Activated CD4-positive, alpha-beta memory T cell treated with anti-CD3 and anti-CD28 coated beads, Interleukin-2, amount 10 ng/mL, durations not matched to agents 7 days and 5 days (primary cell): ENCODE measurements at regions not wholly inside any gene's neighbourhood (a gene's known extent, or its start where the extent isn't known, plus 50 kb on each side); places are given as distances from the start of the nearest gene placed in this dataset.

ENCODE experiments used
- CTCF ChIA-PET: fragments of 350-600 bp; sonication (Branson Sonifier 250); formaldehyde crosslinking; loops from one replicate; lab custom pipeline; 2021; ENCODE audit warnings: antibody characterized with exemption, inconsistent platforms; lab: Charles Lee
- POLR2A ChIA-PET: fragments of 350-600 bp; sonication (Branson Sonifier 250); formaldehyde crosslinking; loops from one replicate; lab custom pipeline; 2021; ENCODE audit warnings: antibody characterized with exemption; lab: Charles Lee
- DNase-seq: peaks from one replicate; pipeline ENCODE4 v3.0.0-alpha.2; 2020
- H3K27ac Mint-ChIP-seq: one replicate; pipeline ENCODE4 v1.8.0; 2021; ENCODE audit warnings: mild to moderate bottlenecking, mixed read lengths
- H3K27me3 Mint-ChIP-seq: one replicate; pipeline ENCODE4 v1.8.0; 2021; ENCODE audit warnings: mixed read lengths
- H3K36me3 Mint-ChIP-seq: one replicate; pipeline ENCODE4 v1.8.0; 2021; ENCODE audit warnings: low read depth, mixed read lengths
- H3K4me1 Mint-ChIP-seq: one replicate; pipeline ENCODE4 v1.8.0; 2021; ENCODE audit warnings: mixed read lengths
- H3K4me3 Mint-ChIP-seq: one replicate; pipeline ENCODE4 v1.8.0; 2021; ENCODE audit warnings: mild to moderate bottlenecking, mixed read lengths
- H3K9me3 Mint-ChIP-seq: one replicate; pipeline ENCODE4 v1.8.0; 2021; ENCODE audit warnings: mixed read lengths

DNA sequence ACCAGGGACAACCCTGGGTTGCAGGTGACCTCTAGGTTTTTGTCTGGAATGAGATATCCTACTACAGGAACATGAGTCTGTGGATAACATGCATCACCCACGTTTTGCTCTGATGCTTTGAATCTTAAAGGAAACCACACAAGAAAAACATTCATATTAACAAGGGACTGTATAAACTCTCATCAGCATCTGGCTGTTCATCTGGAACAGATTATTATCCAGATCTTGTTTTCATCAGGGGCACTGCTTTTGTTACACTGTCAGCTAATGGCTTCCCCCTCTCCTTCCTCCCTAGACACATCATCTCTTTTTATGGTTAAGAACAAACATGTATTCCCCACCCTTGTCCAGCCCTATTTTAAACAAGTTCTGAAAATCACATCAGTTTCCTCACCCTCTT, 1095.7 kb downstream of the AACS start:
- DNase-seq, result no peak
- H3K4me1 Mint-ChIP-seq, result no peaks in the 10 kb centered on the region
- H3K27ac Mint-ChIP-seq, result no peak overlapping the region
- ChIA-PET POLR2A (no interaction called here), CTCF (no interaction called here)
- no peaks in the 10 kb centered on the region for H3K36me3 Mint-ChIP-seq
- no peaks in the 10 kb centered on the region for H3K27me3 Mint-ChIP-seq
- H3K9me3 Mint-ChIP-seq, result peaks cover 8% of the 10 kb centered on the region
- no peak overlapping the region for H3K4me3 Mint-ChIP-seq

- DNase-seq, result no peak
- Mint-ChIP-seq H3K27me3 (no peaks in the 10 kb centered on the region), H3K36me3 (no peaks in the 10 kb centered on the region), H3K4me1 (no peaks in the 10 kb centered on the region), H3K9me3 (peaks cover 8% of the 10 kb centered on the region), H3K27ac (no peak overlapping the region), H3K4me3 (no peak overlapping the region)
- ChIA-PET CTCF (no interaction called here), POLR2A (no interaction called here)
Measured at GRCh38 chr12:126163984-126164383, 1098.7 kb downstream of the AACS start.

GRCh38 chr12:126171937-126172559, 1106.8 kb downstream of the AACS start:
- ChIA-PET CTCF (no interaction called here), POLR2A (no interaction called here)
- Mint-ChIP-seq H3K27me3 (no peaks in the 10 kb centered on the region), H3K27ac (no peak overlapping the region), H3K9me3 (no peaks in the 10 kb centered on the region), H3K36me3 (no peaks in the 10 kb centered on the region), H3K4me1 (no peaks in the 10 kb centered on the region), H3K4me3 (no peak overlapping the region)
- DNase-seq, result no peak

GRCh38 chr12:126182619-126183236, 1117.5 kb downstream of the AACS start:
- Mint-ChIP-seq H3K27ac (no peak overlapping the region), H3K4me1 (no peaks in the 10 kb centered on the region), H3K9me3 (peaks cover 14% of the 10 kb centered on the region), H3K27me3 (no peaks in the 10 kb centered on the region), H3K4me3 (no peak overlapping the region), H3K36me3 (no peaks in the 10 kb centered on the region)
- no peak for DNase-seq
- CTCF ChIA-PET, result interaction anchor here (0.6 kb wide), 1 partner anchor 435 kb away, joined by 3 read pairs; no protein-coding TSS in a partner anchor
- POLR2A ChIA-PET, result no interaction called here

GRCh38 chr12:126185025-126185424, 1119.8 kb downstream of the AACS start:
- Mint-ChIP-seq H3K36me3 (no peaks in the 10 kb centered on the region), H3K27ac (no peak overlapping the region), H3K4me3 (no peak overlapping the region), H3K27me3 (no peaks in the 10 kb centered on the region), H3K9me3 (peaks cover 13% of the 10 kb centered on the region), H3K4me1 (no peaks in the 10 kb centered on the region)
- POLR2A ChIA-PET, result no interaction called here
- CTCF ChIA-PET, result no interaction called here
- no peak for DNase-seq

- ChIA-PET CTCF (no interaction called here), POLR2A (no interaction called here)
- Mint-ChIP-seq H3K4me3 (no peak overlapping the region), H3K9me3 (no peaks in the 10 kb centered on the region), H3K36me3 (no peaks in the 10 kb centered on the region), H3K27me3 (no peaks in the 10 kb centered on the region), H3K4me1 (no peaks in the 10 kb centered on the region), H3K27ac (no peak overlapping the region)
- no peak for DNase-seq
Measured at GRCh38 chr12:126189856-126190255, 1124.6 kb downstream of the AACS start.

DNA sequence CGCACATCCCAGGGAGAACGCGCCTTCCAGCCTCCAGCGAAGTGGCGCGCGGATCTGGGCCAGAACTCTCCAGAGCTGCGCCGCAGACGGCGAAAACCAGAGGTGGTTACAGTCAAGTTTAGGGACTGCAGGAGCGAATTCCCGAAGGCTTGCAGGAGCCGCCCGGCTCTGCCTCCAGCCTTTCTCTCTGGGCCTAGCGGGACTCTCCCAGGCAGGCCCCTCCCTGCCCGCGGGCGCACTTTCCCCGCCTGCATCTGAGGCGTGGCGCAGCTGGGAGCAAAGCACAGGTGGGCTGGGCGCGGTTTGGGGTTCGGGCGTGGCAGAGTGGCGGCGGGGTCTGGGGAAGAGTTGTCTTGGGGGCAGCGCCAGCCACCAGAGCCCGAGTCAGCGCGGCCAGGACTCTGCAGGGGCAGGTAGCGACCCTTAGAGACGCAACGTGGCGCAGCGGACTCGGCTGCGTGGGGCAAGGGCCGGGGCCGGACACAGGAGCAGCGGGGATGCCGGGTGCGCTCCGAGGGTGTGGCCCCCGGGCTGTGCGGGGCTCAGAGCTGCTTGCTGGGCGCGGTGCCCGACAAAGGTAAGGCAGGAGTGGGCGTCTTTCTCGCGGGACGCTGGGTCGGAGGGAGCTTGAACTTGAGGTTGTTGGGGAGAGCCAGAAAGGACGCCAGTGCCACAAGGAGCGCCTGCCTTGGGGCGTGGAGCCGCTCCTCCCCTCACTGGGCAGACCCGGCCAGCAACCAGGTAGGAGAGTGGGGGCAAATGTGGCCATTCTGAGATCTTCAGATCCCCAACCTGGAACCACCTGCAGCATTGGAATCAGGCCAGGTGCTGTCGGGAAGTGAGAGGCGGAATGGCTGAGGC, 1126.0 kb downstream of the AACS start:
- CTCF ChIA-PET, result no interaction called here
- POLR2A ChIA-PET, result no interaction called here
- Mint-ChIP-seq H3K4me1 (no peaks in the 10 kb centered on the region), H3K27me3 (no peaks in the 10 kb centered on the region), H3K9me3 (peaks cover under 1% of the 10 kb centered on the region), H3K27ac (no peak overlapping the region), H3K36me3 (no peaks in the 10 kb centered on the region), H3K4me3 (no peak overlapping the region)
- no peak for DNase-seq

DNA sequence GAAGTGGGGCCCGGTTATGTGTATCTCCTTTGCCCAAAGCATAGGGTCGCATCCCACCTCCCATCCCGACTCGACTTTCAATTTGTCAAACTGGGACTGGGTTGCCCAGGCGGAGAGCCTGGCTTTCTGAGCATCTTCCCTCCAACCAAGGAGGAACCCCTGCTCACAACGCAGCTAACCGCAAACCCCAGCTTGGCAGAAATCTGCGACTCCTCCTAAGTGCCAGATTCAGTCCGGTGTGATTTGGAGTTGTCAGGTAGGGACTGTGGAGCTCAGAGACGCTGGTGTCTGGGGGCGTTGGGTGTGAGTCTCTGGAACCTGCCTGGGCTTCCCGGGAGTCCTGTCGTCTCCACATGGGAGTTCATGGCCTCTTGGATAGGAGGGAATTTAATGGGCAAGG, 1126.7 kb downstream of the AACS start:
- H3K27me3 Mint-ChIP-seq, result no peaks in the 10 kb centered on the region
- H3K9me3 Mint-ChIP-seq, result peaks cover 3% of the 10 kb centered on the region
- H3K27ac Mint-ChIP-seq, result no peak overlapping the region
- H3K4me1 Mint-ChIP-seq, result no peaks in the 10 kb centered on the region
- no peaks in the 10 kb centered on the region for H3K36me3 Mint-ChIP-seq
- H3K4me3 Mint-ChIP-seq, result no peak overlapping the region
- CTCF ChIA-PET, result no interaction called here
- DNase-seq, result no peak
- POLR2A ChIA-PET, result no interaction called here

- Mint-ChIP-seq H3K27me3 (no peaks in the 10 kb centered on the region), H3K36me3 (no peaks in the 10 kb centered on the region), H3K27ac (no peak overlapping the region), H3K4me3 (no peak overlapping the region), H3K9me3 (peaks cover 3% of the 10 kb centered on the region), H3K4me1 (no peaks in the 10 kb centered on the region)
- ChIA-PET CTCF (no interaction called here), POLR2A (no interaction called here)
- no peak for DNase-seq
Measured at GRCh38 chr12:126193190-126193589, 1128.0 kb downstream of the AACS start.

- Mint-ChIP-seq H3K4me3 (no peak overlapping the region), H3K4me1 (no peaks in the 10 kb centered on the region), H3K27ac (no peak overlapping the region), H3K9me3 (peaks cover 3% of the 10 kb centered on the region), H3K36me3 (no peaks in the 10 kb centered on the region), H3K27me3 (no peaks in the 10 kb centered on the region)
- ChIA-PET POLR2A (no interaction called here), CTCF (interaction anchor here (0.7 kb wide), 1 partner anchor 679 kb away, joined by 3 read pairs; no protein-coding TSS in a partner anchor)
- DNase-seq, result no peak
Measured at GRCh38 chr12:126196263-126196662, 1131.0 kb downstream of the AACS start.

GRCh38 chr12:126198516-126198915, 1133.3 kb downstream of the AACS start:
- Mint-ChIP-seq H3K4me1 (no peaks in the 10 kb centered on the region), H3K27me3 (no peaks in the 10 kb centered on the region), H3K27ac (no peak overlapping the region), H3K9me3 (peaks cover 3% of the 10 kb centered on the region), H3K4me3 (no peak overlapping the region), H3K36me3 (no peaks in the 10 kb centered on the region)
- ChIA-PET POLR2A (no interaction called here), CTCF (no interaction called here)
- no peak for DNase-seq

DNA sequence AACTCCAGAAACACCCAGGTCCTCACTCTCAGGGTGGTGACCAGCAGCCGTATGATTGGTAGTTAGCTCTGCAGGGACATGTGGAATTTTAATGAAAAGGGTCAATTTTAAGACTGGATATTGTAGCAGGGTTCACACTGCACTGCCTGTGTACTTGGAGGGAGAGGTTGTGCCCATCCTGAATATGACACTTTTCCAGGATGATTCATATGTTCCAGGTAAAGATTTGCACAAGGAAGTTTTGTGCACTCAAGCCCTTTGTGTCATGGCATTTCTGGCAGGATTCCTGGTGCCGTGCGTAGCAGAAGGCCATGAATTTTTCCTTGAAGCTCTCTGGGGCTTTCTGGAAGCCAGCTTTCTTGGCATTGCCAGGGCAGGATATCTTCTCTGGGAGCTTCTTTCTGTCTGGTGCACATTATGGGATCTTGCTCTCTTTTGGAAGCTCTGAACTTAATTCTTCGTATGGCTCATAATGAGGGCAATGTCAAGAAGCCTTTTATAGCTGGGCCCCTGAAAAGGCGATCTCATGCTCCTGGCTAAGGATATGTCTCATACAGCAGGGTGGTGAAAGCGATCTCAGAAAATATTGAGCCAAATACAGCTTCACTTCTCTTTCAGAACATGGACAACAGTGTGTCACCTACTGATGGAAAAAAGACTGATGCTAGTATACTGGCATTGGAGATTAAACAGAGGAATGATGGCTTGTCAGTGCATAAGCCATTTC, 1133.9 kb downstream of the AACS start:
- peaks cover 3% of the 10 kb centered on the region for H3K9me3 Mint-ChIP-seq
- H3K4me1 Mint-ChIP-seq, result no peaks in the 10 kb centered on the region
- ChIA-PET CTCF (no interaction called here), POLR2A (no interaction called here)
- H3K36me3 Mint-ChIP-seq, result no peaks in the 10 kb centered on the region
- no peak overlapping the region for H3K4me3 Mint-ChIP-seq
- H3K27me3 Mint-ChIP-seq, result no peaks in the 10 kb centered on the region
- no peak for DNase-seq
- no peak overlapping the region for H3K27ac Mint-ChIP-seq

DNA sequence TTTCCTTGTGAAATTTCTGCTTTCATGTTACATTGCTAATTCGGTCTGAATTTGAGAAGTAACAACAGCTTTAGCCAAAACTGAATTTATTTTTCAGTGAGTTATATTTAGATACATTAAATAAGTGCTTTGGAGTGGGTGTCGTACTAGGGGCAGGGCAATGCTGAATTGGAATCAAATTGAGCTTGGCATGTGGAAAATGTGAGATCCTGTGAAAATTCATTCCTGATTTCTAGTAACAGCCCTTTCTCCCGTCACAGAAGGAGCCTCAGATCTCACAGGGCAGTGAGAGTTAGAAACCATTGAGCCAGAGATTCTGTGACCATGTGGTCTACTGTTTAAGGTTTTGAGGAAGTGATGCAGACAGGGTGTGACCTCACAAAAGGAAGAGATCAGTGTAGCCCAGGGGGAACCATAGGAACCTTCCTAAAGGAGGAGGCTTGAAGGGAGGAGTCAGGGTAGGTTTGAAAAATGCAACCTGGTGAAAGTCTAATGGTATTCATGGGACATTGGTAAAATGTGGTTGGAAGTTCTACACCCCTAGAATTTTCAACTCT, 1136.8 kb downstream of the AACS start:
- H3K9me3 Mint-ChIP-seq, result no peaks in the 10 kb centered on the region
- ChIA-PET POLR2A (no interaction called here), CTCF (no interaction called here)
- H3K4me3 Mint-ChIP-seq, result no peak overlapping the region
- no peak for DNase-seq
- H3K27ac Mint-ChIP-seq, result no peak overlapping the region
- H3K4me1 Mint-ChIP-seq, result no peaks in the 10 kb centered on the region
- no peaks in the 10 kb centered on the region for H3K27me3 Mint-ChIP-seq
- no peaks in the 10 kb centered on the region for H3K36me3 Mint-ChIP-seq
